ENCODE measurements at regions not wholly inside any gene's neighbourhood (a gene's known extent, or its start where the extent isn't known, plus 50 kb on each side); places are given as distances from the start of the nearest gene placed in this dataset.

GRCh38 chr2:163281717-163282116 is 443.1 kb upstream of the KCNH7 start:
- Histone ChIP-seq H3K36me3 (no peaks in the 10 kb centered on the region), H3K4me1 (ENCODE audit: low read depth) (no peaks in the 10 kb centered on the region), H3K4me3 (no peak overlapping the region), H3K27ac (no peak overlapping the region), H3K27me3 (no peaks in the 10 kb centered on the region), H3K9me3 (ENCODE audit: low read depth) (no peaks in the 10 kb centered on the region)
- DNase-seq (ENCODE audit: low read depth in 1 of 2, low spot score in 1 of 2) = no peak
- TF ChIP-seq CTCF (IDR thresholded peaks at IDR 0.05; ENCODE audit: low read depth, low read length) = no peak

- no peak overlapping the region for H3K27ac ChIP-seq
- no peaks in the 10 kb centered on the region for H3K4me1 ChIP-seq (ENCODE audit: low read depth)
- H3K36me3 ChIP-seq = no peaks in the 10 kb centered on the region
- H3K9me3 ChIP-seq (ENCODE audit: low read depth) = no peaks in the 10 kb centered on the region
- H3K27me3 ChIP-seq = no peaks in the 10 kb centered on the region
- no peak overlapping the region for H3K4me3 ChIP-seq
- TF ChIP-seq CTCF (IDR thresholded peaks at IDR 0.05; ENCODE audit: low read depth, low read length) = no peak
- DNase-seq (ENCODE audit: low read depth in 1 of 2, low spot score in 1 of 2) = no peak
Observed at GRCh38 chr2:163269374-163270021, 430.9 kb upstream of the KCNH7 start.

- Histone ChIP-seq H3K9me3 (ENCODE audit: low read depth) (no peaks in the 10 kb centered on the region), H3K27ac (no peak overlapping the region), H3K4me1 (ENCODE audit: low read depth) (no peaks in the 10 kb centered on the region), H3K36me3 (no peaks in the 10 kb centered on the region), H3K27me3 (no peaks in the 10 kb centered on the region), H3K4me3 (no peak overlapping the region)
- DNase-seq (ENCODE audit: low read depth in 1 of 2, low spot score in 1 of 2) = peak in 1 of 2 donors; percentile 90
- TF ChIP-seq CTCF (IDR thresholded peaks at IDR 0.05; ENCODE audit: low read depth, low read length) = peak; percentile 13
Observed at GRCh38 chr2:163266772-163267171, 428.2 kb upstream of the KCNH7 start.

GRCh38 chr2:163265562-163265961 is 427.0 kb upstream of the KCNH7 start:
- no peaks in the 10 kb centered on the region for H3K36me3 ChIP-seq
- no peaks in the 10 kb centered on the region for H3K27me3 ChIP-seq
- TF ChIP-seq CTCF (IDR thresholded peaks at IDR 0.05; ENCODE audit: low read depth, low read length) = no peak
- H3K4me3 ChIP-seq = no peak overlapping the region
- no peaks in the 10 kb centered on the region for H3K9me3 ChIP-seq (ENCODE audit: low read depth)
- H3K27ac ChIP-seq = no peak overlapping the region
- no peaks in the 10 kb centered on the region for H3K4me1 ChIP-seq (ENCODE audit: low read depth)
- no peak for DNase-seq (ENCODE audit: low read depth in 1 of 2, low spot score in 1 of 2)

- no peaks in the 10 kb centered on the region for H3K27me3 ChIP-seq
- no peak overlapping the region for H3K27ac ChIP-seq
- H3K4me3 ChIP-seq = no peak overlapping the region
- H3K4me1 ChIP-seq (ENCODE audit: low read depth) = no peaks in the 10 kb centered on the region
- peak in 1 of 2 donors; percentile 70 for DNase-seq (ENCODE audit: low read depth in 1 of 2, low spot score in 1 of 2)
- no peak for TF ChIP-seq CTCF (IDR thresholded peaks at IDR 0.05; ENCODE audit: low read depth, low read length)
- H3K9me3 ChIP-seq (ENCODE audit: low read depth) = no peaks in the 10 kb centered on the region
- H3K36me3 ChIP-seq = no peaks in the 10 kb centered on the region
Observed at GRCh38 chr2:163264341-163264740, 425.8 kb upstream of the KCNH7 start.

Measured in cardiac muscle cell (in vitro differentiated cells and primary cell).